ENCODE measurements at regions not wholly inside any gene's neighbourhood (a gene's known extent, or its start where the extent isn't known, plus 50 kb on each side); places are given as distances from the start of the nearest gene placed in this dataset.

DNA sequence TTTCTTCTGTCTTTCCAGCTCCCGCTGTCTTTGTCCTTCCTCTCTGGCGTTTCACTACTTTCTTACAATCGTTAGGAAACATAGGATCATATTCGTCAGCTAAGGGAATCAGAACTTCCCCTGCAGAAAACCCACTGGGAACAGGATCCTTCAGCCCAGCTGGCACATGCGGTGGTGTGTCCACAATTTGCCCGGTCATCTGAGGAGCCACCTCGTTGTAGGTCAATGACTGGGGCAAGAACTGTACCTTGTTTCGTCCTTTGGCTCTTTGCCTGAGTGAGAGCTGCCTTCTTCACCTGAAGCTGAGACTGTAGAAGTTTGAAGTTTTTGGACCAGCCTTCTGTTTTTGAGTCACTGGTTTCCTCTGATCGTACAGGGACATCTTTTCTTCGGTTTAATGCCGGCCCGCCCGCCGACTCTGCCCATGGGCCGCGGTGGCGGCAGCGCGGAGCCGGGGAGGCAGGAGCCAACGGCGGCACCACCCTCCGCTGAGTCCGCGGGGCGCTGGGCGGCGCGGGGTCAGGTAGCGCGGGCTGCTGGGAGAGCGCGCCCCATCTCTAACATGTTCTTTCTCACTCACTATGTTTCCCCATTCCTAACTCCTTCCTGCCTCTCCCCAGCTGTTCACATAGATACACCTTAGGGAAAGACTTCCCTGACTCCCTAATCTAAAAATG is 214.1 kb upstream of the NANOGP8 start:
- TF ChIP-seq, protein P1, sequence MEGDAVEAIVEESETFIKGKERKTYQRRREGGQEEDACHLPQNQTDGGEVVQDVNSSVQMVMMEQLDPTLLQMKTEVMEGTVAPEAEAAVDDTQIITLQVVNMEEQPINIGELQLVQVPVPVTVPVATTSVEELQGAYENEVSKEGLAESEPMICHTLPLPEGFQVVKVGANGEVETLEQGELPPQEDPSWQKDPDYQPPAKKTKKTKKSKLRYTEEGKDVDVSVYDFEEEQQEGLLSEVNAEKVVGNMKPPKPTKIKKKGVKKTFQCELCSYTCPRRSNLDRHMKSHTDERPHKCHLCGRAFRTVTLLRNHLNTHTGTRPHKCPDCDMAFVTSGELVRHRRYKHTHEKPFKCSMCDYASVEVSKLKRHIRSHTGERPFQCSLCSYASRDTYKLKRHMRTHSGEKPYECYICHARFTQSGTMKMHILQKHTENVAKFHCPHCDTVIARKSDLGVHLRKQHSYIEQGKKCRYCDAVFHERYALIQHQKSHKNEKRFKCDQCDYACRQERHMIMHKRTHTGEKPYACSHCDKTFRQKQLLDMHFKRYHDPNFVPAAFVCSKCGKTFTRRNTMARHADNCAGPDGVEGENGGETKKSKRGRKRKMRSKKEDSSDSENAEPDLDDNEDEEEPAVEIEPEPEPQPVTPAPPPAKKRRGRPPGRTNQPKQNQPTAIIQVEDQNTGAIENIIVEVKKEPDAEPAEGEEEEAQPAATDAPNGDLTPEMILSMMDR (IDR thresholded peaks at IDR 0.05), result no peak
- no peak for TF ChIP-seq POLR2A (IDR thresholded peaks at IDR 0.05)
- no peaks in the 10 kb centered on the region for H3K27me3 ChIP-seq
- DNase-seq, result no peak
- intact Hi-C loops (cut with DNase I), result no loop called here
- H3K4me1 ChIP-seq, result no peaks in the 10 kb centered on the region
- no peak overlapping the region for H3K27ac ChIP-seq
- no peak overlapping the region for H3K4me3 ChIP-seq (replicated peaks in 1 of 3)
- no peaks in the 10 kb centered on the region for H3K9me3 ChIP-seq
- WGBS, 2 donors, result 92 to 96% methylated on average over 33 of the region's 33 CpGs
- H3K36me3 ChIP-seq, result no peaks in the 10 kb centered on the region

DNA sequence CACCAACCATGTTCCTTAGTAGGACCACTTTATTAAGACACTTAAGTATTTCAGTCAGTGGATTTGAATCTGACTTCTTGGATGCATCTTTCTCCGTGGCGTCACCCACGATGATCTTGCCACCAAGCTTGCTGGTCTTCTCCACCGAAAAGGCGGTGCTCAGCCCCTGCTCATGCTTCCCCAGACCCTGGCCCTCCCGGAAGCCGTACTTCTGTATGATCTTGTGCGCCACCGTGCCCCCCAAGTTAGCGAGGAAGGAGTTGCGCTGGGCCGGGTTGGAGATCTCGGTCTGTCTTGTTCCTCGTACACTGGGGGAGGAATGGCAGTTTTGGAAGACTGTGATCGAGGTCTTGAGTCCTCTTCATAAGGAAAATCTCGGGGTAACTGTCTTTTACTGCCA is 213.4 kb upstream of the NANOGP8 start:
- TF ChIP-seq, protein P1 (IDR thresholded peaks at IDR 0.05), result no peak
- no peak for TF ChIP-seq POLR2A (IDR thresholded peaks at IDR 0.05)
- no peak for DNase-seq
- H3K36me3 ChIP-seq, result no peaks in the 10 kb centered on the region
- H3K4me1 ChIP-seq, result no peaks in the 10 kb centered on the region
- H3K4me3 ChIP-seq (replicated peaks in 1 of 3), result no peak overlapping the region
- intact Hi-C loops (cut with DNase I), result no loop called here
- no peaks in the 10 kb centered on the region for H3K27me3 ChIP-seq
- H3K27ac ChIP-seq, result no peak overlapping the region
- no peaks in the 10 kb centered on the region for H3K9me3 ChIP-seq
- WGBS, 2 donors, result 96% methylated on average over 16 of the region's 16 CpGs

DNA sequence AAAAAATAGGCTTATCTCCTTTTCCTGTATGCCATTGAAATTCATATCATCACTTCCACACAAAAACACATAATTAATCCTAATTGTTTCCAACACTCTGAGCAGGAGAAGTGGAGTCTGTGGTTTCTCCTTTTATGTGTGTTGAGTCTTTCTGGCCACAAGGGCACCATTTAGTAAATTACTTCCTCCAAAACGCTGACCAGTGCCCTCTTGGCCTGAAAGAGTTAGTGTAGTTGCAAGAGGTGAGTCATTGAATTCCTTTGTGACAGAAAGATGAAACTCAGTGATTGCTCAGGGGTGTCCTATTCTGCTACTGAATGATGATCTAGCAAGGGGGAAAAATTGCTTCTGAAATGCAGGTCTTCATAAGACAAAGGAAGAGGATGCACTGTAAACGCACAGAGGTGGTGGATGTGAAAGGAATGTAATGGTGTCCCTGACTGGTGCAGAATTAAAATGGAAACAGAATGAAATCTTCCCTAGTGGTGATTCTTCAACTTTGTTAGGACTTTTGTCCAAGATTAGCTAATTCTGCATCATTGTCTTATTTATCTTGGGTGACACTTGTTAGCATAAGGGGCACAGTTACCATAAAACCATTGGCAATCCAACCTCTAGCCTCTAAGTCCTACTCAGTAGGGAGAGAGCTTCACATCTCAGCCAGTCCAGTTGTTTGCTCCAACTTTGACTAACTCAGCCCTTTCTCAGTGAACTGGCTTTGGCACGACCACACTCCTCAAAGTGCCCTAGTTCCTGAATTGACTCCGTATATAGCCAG is 208.4 kb upstream of the NANOGP8 start:
- no peak for DNase-seq
- no peaks in the 10 kb centered on the region for H3K4me1 ChIP-seq
- no peaks in the 10 kb centered on the region for H3K9me3 ChIP-seq
- no peaks in the 10 kb centered on the region for H3K36me3 ChIP-seq
- TF ChIP-seq, protein P1 (IDR thresholded peaks at IDR 0.05), result no peak
- no peak overlapping the region for H3K4me3 ChIP-seq (replicated peaks in 1 of 3)
- intact Hi-C loops (cut with DNase I), result no loop called here
- WGBS, 2 donors, result 74 to 82% methylated on average over 4 of the region's 4 CpGs
- no peak overlapping the region for H3K27ac ChIP-seq
- H3K27me3 ChIP-seq, result no peaks in the 10 kb centered on the region

DNA sequence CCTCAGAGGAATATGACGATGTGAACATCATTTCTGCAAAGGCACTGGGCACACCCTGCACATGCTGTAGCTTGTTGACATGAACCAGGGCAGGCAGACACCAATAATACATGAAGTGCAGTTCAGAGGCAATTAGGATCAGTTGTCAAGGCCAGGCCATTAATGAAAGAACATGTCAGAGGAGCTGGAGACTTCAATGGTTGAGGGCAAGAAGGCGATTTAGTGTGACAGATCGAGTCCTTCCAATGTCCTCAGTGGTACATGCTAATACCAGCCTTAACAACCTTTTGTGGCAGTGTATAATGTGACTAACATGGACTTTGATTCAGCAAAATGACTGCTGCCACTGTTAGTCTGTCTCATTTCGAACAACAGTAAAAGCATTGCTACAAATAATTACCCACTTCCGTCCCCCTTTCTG is 205.2 kb upstream of the NANOGP8 start:
- 86 to 90% methylated on average over 5 of the region's 5 CpGs for WGBS, 2 donors
- Histone ChIP-seq H3K27me3 (no peaks in the 10 kb centered on the region), H3K36me3 (no peaks in the 10 kb centered on the region), H3K4me1 (no peaks in the 10 kb centered on the region), H3K9me3 (no peaks in the 10 kb centered on the region), H3K4me3 (replicated peaks in 1 of 3) (no peak overlapping the region), H3K27ac (no peak overlapping the region)
- intact Hi-C loops (cut with DNase I), result no loop called here
- TF ChIP-seq, protein P1 (IDR thresholded peaks at IDR 0.05), result no peak
- TF ChIP-seq POLR2A (IDR thresholded peaks at IDR 0.05), result no peak
- no peak for DNase-seq

DNA sequence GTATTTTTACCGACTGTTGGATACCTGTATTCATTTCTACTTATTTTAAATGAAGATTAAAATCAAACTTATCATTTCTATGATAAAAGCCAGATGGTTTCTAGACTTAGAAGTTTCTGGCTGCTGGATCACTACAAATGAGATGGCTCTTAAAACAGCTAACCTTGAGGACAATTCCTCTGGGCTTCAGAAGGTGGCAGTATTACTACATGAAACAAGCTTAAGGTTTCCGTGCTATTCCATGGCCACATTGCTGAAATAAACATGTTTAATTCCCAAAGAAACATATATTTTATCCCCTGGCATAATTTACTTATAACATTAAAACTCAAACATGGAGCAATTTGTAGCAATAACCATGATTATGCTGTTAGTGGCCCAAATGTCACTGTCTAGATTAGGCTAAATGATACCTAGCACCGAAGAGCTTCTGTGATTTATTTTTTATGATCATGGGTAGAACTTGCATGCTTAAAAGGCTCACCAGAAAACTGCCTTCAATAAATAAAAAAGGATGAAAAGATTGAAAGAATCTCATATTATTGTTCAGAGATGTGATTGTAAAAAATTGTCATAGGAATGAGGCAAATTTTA is 204.0 kb upstream of the NANOGP8 start:
- H3K4me3 ChIP-seq (replicated peaks in 1 of 3), result no peak overlapping the region
- intact Hi-C loops (cut with DNase I), result no loop called here
- no peaks in the 10 kb centered on the region for H3K27me3 ChIP-seq
- H3K36me3 ChIP-seq, result no peaks in the 10 kb centered on the region
- no peaks in the 10 kb centered on the region for H3K4me1 ChIP-seq
- no peaks in the 10 kb centered on the region for H3K9me3 ChIP-seq
- TF ChIP-seq POLR2A (IDR thresholded peaks at IDR 0.05), result no peak
- TF ChIP-seq, protein P1 (IDR thresholded peaks at IDR 0.05), result peak in 5 of 6 experiments; percentile 23 to 72 (median 65)
- 32 to 43% methylated on average over 3 of the region's 3 CpGs for WGBS, 2 donors
- H3K27ac ChIP-seq, result no peak overlapping the region
- no peak for DNase-seq

Data from thyroid gland (tissue), 4 donors.